B cell (primary cell): ENCODE measurements at regions not wholly inside any gene's neighbourhood (a gene's known extent, or its start where the extent isn't known, plus 50 kb on each side); places are given as distances from the start of the nearest gene placed in this dataset.
"Not testable (repeated sequence)": the region's sequence is repeated elsewhere in the genome, so short reads cannot be mapped to it uniquely, and the experiment has no call there.

Source experiments
- ATAC-seq: fragments of 200-7000 bp; cut with Tn5 transposase; one replicate; pipeline ENCODE4 v1.10.0; 2021; ENCODE audit warnings: low read depth, mild to moderate bottlenecking, moderate number of reproducible peaks, moderate library complexity
- CTCF ChIA-PET: fragments of 350-600 bp; sonication (Branson Sonifier 250); formaldehyde crosslinking; loops from one replicate; lab custom pipeline; 2021; ENCODE audit warnings: antibody characterized with exemption, inconsistent platforms; lab: Charles Lee
- POLR2A ChIA-PET: fragments of 350-600 bp; sonication (Branson Sonifier 250); formaldehyde crosslinking; loops from one replicate; lab custom pipeline; 2021; ENCODE audit warnings: antibody characterized with exemption; lab: Charles Lee
- DNase-seq: peaks from one replicate; pipeline ENCODE4 v3.0.0; 2013
- H2AFZ ChIP-seq: 2 replicates; pipeline ENCODE4 v1.6.1; 2012; ENCODE audit warnings: mild to moderate bottlenecking, low read depth, low read length; ENCODE audit not compliant: insufficient read depth, poor library complexity, severe bottlenecking
- H3K27ac ChIP-seq, 2 donors: 1 replicate in 1 of 2; 2 replicates in 1 of 2; pipeline ENCODE4 v1.5.1; 2012 to 2013; ENCODE audit warnings: low read length in 2 of 2, mild to moderate bottlenecking in 2 of 2, moderate library complexity in 1 of 2
- H3K27me3 ChIP-seq, 4 experiments: fragments of 200-600 bp in 1 of 4; sonication (generic) in 1 of 4; replicated peaks in 1 of 4; 1 replicate in 2 of 4; 2 replicates in 2 of 4; pipeline versions ENCODE4 v1.6.1 to v1.7.0; 2013 to 2016; ENCODE audit warnings: low read length in 3 of 4, mild to moderate bottlenecking in 2 of 4, mixed read lengths in 1 of 4, moderate library complexity in 1 of 4; ENCODE audit not compliant: insufficient read depth in 4 of 4, control insufficient read depth in 3 of 4; ENCODE audit errors: control extremely low read depth in 1 of 4
- H3K36me3 ChIP-seq, 2 experiments: replicated peaks in 1 of 2; 1 replicate in 1 of 2; 2 replicates in 1 of 2; pipeline versions ENCODE4 v1.6.1 to v1.7.1; 2013; ENCODE audit warnings: low read length in 1 of 2; ENCODE audit not compliant: insufficient read depth in 2 of 2, control insufficient read depth in 1 of 2; ENCODE audit errors: control extremely low read depth in 1 of 2, extremely low read depth in 1 of 2
- H3K4me1 ChIP-seq, 2 donors: fragments of 200-600 bp in 1 of 2; sonication (generic) in 1 of 2; 1 replicate in 1 of 2; 2 replicates in 1 of 2; pipeline versions ENCODE4 v1.5.1 to v1.6.1; 2013 to 2017; ENCODE audit warnings: low read length in 2 of 2; ENCODE audit not compliant: control insufficient read depth in 2 of 2, insufficient read depth in 2 of 2
- H3K4me2 ChIP-seq: replicated peaks from 2 replicates; pipeline ENCODE3; 2012; ENCODE audit warnings: mild to moderate bottlenecking, low read depth, low read length; ENCODE audit not compliant: poor library complexity, severe bottlenecking
- H3K4me3 ChIP-seq, 5 experiments: fragments of 200-600 bp in 1 of 5; sonication (generic) in 1 of 5; 1 replicate in 3 of 5; 2 replicates in 2 of 5; pipeline versions ENCODE4 v1.5.1 to v1.7.0; 2011 to 2016; ENCODE audit warnings: low read length in 4 of 5, mild to moderate bottlenecking in 4 of 5, low read depth in 2 of 5, control low read depth in 1 of 5, moderate library complexity in 1 of 5; ENCODE audit not compliant: insufficient read depth in 1 of 5; ENCODE audit errors: control extremely low read depth in 1 of 5, extremely low read depth in 1 of 5
- H3K79me2 ChIP-seq: fragments of 200-600 bp; sonication (generic); one replicate; pipeline ENCODE4 v1.6.0; 2016; ENCODE audit warnings: low read length; ENCODE audit not compliant: control insufficient read depth, insufficient read depth
- H3K9ac ChIP-seq: fragments of 200-600 bp; sonication (generic); 2 replicates; pipeline ENCODE4 v1.6.1; 2017; ENCODE audit warnings: mild to moderate bottlenecking, low read length, moderate library complexity
- H3K9me3 ChIP-seq, 3 donors: one replicate each; pipeline versions ENCODE4 v1.6.1 to v1.7.1; 2013; ENCODE audit warnings: low read length in 2 of 3; ENCODE audit not compliant: control insufficient read depth in 2 of 3, insufficient read depth in 1 of 3; ENCODE audit errors: control extremely low read depth in 1 of 3
- H4K20me1 ChIP-seq: 2 replicates; pipeline ENCODE4 v1.6.0; 2012; ENCODE audit warnings: mild to moderate bottlenecking, low read length; ENCODE audit not compliant: insufficient read depth, control insufficient read depth, poor library complexity, severe bottlenecking
- H3K27ac Mint-ChIP-seq: one replicate; pipeline ENCODE4 v1.8.0; 2021; ENCODE audit warnings: mixed read lengths
- H3K27me3 Mint-ChIP-seq: one replicate; pipeline ENCODE4 v1.8.0; 2021; ENCODE audit warnings: mixed read lengths
- H3K4me1 Mint-ChIP-seq: one replicate; pipeline ENCODE4 v1.8.0; 2021; ENCODE audit warnings: mixed read lengths
- H3K4me3 Mint-ChIP-seq: one replicate; pipeline ENCODE4 v1.8.0; 2021; ENCODE audit warnings: mixed read lengths
- H3K9me3 Mint-ChIP-seq: one replicate; pipeline ENCODE4 v1.8.0; 2022; ENCODE audit warnings: mixed read lengths; ENCODE audit not compliant: insufficient read depth
- WGBS: methylation state at CpG from one replicate; pipeline ENCODE4 v1.1.5; 2013; ENCODE audit warnings: missing lambda C conversion rate; ENCODE audit not compliant: insufficient coverage; 5-methylcytosine and 5-hydroxymethylcytosine counted together
- intact Hi-C: fragments of 100-400 bp; cut with micrococcal nuclease; formaldehyde crosslinking; loops from one replicate; pipeline ENCODE4 v1.10.0; 2022

DNA sequence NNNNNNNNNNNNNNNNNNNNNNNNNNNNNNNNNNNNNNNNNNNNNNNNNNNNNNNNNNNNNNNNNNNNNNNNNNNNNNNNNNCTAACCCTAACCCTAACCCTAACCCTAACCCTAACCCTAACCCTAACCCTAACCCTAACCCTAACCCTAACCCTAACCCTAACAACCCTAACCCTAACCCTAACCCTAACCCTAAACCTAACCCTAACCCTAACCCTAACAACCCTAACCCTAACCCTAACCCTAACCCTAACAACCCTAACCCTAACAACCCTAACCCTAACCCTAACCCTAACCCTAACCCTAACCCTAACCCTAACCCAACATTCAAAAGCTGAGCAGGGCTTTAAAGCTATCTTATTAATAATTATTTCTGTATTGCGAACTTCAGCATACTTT lies 182.5 kb upstream of the FAM20C start:
- H3K4me3 Mint-ChIP-seq, H3K27ac ChIP-seq, H3K4me1 Mint-ChIP-seq, H3K79me2 ChIP-seq, H3K9me3 Mint-ChIP-seq, ATAC-seq, H4K20me1 ChIP-seq, intact Hi-C loops, H3K27me3 Mint-ChIP-seq, H3K27ac Mint-ChIP-seq, H3K36me3 ChIP-seq, CTCF ChIA-PET, H3K4me3 ChIP-seq, DNase-seq, H2AFZ ChIP-seq, H3K4me1 ChIP-seq, H3K9ac ChIP-seq, H3K9me3 ChIP-seq, POLR2A ChIA-PET, H3K4me2 ChIP-seq, H3K27me3 ChIP-seq: not testable (repeated sequence)
- no CpG with 5 or more reads among the region's 1 CpG for WGBS

DNA sequence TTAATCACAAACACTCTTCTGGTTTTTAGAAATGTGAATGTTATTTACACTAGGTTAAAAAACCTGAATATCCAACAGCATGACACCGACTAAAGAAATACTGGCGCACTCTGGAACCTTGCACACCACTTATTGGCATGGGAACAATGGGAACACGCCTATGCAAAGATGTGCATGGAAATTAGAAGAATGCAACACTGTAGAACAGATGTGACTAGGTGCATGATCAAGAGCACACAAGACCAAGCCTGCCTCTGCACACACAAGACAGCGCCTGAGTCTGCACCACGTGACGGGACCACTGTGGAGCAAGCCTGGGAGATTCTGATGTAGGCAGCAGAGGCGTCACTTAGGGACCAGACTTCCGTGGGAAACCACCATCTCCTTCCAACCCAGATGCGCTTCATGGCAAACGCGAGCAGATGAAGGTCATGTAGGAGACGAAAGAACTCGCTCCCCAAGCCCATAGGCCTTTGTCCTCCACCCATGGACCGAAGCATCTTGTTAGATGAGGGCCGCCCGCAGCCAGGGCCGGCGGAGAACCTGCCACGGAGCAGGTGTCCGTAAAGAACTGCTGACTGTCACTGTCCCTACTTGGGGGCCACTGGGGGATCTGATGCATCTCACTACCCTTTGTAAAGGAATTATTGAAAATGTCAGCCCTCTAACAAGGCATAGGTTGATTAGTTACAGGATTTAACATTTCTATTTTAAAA lies 159.6 kb upstream of the FAM20C start:
- H3K4me3 ChIP-seq, H3K4me1 Mint-ChIP-seq, H3K9me3 ChIP-seq, intact Hi-C loops, H3K9me3 Mint-ChIP-seq, H3K4me2 ChIP-seq, DNase-seq, H3K9ac ChIP-seq, POLR2A ChIA-PET, H3K79me2 ChIP-seq, H3K27ac ChIP-seq, H3K27ac Mint-ChIP-seq, H3K4me3 Mint-ChIP-seq, H3K36me3 ChIP-seq, H3K27me3 ChIP-seq, CTCF ChIA-PET, H4K20me1 ChIP-seq, H3K27me3 Mint-ChIP-seq, H2AFZ ChIP-seq, H3K4me1 ChIP-seq, ATAC-seq: not testable (repeated sequence)
- no CpG with 5 or more reads among the region's 20 CpGs for WGBS

- H3K9ac ChIP-seq, H3K27ac Mint-ChIP-seq, H3K4me3 ChIP-seq, H3K9me3 ChIP-seq, H3K27ac ChIP-seq, ATAC-seq, H3K9me3 Mint-ChIP-seq, H3K36me3 ChIP-seq, H3K4me3 Mint-ChIP-seq, H4K20me1 ChIP-seq, POLR2A ChIA-PET, H3K4me1 Mint-ChIP-seq, H3K4me1 ChIP-seq, intact Hi-C loops, H3K27me3 ChIP-seq, H3K79me2 ChIP-seq, H2AFZ ChIP-seq, H3K4me2 ChIP-seq, H3K27me3 Mint-ChIP-seq, CTCF ChIA-PET, DNase-seq: not testable (repeated sequence)
- 60% methylated on average over 1 of the region's 9 CpGs for WGBS
Observed at GRCh38 chr7:35121-35541, 157.2 kb upstream of the FAM20C start.

DNA sequence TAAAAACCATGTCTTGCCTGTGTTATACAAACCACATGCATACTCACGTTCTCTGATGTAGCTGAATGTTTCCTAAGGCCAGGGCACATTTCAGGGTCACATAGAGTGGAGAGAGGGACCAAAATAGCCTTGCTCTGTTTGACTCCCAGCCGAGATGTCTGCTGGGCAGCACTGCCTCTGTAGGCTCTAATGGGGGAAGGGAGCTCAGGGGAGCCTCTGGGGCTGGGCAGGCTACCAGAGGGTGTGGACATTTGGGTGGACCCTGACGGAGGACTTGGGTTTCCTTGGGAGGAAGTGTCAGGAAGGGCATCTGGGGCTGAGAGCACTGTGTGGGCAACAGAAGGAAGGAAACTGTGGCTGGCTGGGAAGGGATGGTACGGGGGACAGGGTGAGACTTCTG lies 155.8 kb upstream of the FAM20C start:
- ATAC-seq: not testable (repeated sequence)

More for the DNA sequence above, 155.8 kb upstream of the FAM20C start:
- no CpG with 5 or more reads among the region's 4 CpGs for WGBS
- H3K4me3 Mint-ChIP-seq, H3K4me1 Mint-ChIP-seq, H4K20me1 ChIP-seq, H3K27ac Mint-ChIP-seq, DNase-seq, H3K4me1 ChIP-seq, H2AFZ ChIP-seq, H3K27ac ChIP-seq, POLR2A ChIA-PET, H3K9me3 ChIP-seq, H3K9me3 Mint-ChIP-seq, H3K27me3 Mint-ChIP-seq, H3K4me3 ChIP-seq, H3K27me3 ChIP-seq, intact Hi-C loops, CTCF ChIA-PET, H3K4me2 ChIP-seq, H3K36me3 ChIP-seq, H3K9ac ChIP-seq, H3K79me2 ChIP-seq: not testable (repeated sequence)
